DMS 273 treated with DMSO at 0.1 percent for 48 hours (cell line): ENCODE measurements at regions not wholly inside any gene's neighbourhood (a gene's known extent, or its start where the extent isn't known, plus 50 kb on each side); places are given as distances from the start of the nearest gene placed in this dataset.
"Not testable (repeated sequence)": the region's sequence is repeated elsewhere in the genome, so short reads cannot be mapped to it uniquely, and the experiment has no call there.

Experiments used
- DNase-seq: peaks from one replicate; lab custom pipeline; 2025; lab: John Stamatoyannopoulos, UW

DNA sequence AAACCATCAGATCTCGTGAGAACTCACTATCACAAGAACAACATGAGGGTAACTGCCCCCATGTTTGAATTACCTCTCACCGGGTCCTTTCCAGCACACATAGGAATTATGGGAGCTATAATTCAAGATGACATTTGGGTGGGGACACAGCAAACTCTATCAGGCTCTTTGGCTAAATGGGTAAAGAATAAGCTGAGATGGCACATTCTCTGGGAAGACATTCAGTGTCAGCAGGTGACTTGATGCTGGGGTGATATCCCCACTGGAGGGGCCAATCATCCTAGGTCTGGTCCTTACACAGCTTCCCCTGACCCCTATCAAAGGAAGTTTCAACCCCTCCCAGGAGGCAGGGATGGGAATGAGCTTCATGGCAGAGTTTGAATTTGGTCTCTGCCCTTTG is 664.0 kb upstream of the EEF2KMT start:
- DNase-seq, result no peak

DNA sequence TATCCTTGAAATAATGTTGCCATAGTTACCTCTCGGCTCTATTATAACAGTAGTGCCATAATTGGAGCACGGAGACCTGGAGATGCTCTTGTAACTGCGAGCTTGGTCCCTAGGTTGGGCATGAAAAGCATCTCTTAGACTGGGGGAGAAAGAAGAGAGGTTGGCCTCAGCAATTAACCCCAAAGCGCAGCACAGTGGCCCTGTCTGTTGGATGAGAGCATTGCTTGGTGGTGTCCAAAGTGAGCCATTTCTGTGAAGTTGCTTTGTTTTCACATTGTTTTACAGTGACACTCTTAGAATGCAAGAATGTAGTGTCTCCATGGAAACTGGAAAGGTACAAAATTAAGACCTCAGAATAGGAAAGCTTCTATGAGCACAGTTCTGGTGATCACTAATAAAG is 660.7 kb upstream of the EEF2KMT start:
- no peak for DNase-seq

DNA sequence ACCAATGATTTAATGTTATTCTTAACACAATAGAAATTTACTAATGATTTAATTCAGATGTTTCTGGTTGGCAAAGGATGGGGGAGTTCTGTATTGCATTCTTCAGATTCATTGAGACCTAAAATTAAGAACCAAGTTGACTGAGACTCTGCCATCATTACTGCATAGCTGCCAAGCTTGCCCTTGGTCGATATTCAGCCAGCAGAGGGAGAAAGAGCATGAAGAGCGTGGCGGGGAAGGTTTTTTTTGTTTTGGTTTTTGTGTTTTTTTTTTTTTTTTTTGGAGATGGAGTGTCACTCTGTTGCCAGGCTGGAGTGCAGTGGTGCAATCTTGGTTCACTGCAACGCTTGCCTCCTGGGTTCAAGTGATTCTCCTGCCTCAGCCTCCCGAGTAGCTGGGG is 659.4 kb upstream of the EEF2KMT start:
- no peak for DNase-seq

DNA sequence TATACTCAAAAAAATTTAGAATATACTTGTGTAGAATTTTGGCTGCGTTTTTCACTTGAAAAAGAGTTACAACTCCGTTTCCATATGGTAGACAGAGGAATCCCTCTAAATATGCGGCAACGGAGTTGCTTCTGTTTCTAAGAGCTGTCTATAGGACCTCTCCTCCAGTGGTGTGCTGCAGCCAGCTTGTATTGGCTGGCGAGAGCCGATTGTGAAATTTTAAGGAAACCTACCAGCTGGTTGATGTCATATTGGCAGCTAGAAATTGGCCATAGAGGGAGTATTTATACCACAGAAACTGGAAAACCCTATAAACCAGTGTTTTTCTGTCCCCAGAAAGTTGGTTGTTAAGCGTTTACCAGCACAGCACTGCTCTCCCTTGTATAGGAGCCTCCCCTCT is 655.8 kb upstream of the EEF2KMT start:
- DNase-seq, result no peak

DNA sequence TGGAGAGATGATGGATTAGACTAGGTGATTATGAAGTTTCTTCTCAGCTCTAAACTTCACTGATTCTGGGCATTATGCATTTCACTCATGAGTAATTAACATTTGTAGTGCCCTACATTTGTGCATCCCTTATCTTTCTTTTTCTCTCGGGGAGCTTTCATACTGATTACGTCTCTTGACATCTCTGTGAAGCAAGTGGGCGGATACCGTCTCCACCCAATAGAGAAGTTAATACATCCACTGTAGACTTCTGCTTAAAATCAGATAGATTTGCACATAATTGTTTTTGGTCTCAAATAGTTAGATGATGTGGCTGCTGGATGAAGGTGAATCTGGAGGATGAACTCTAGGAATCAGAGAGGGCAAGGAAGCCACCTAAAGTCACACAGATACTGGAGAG is 653.6 kb upstream of the EEF2KMT start:
- no peak for DNase-seq

DNA sequence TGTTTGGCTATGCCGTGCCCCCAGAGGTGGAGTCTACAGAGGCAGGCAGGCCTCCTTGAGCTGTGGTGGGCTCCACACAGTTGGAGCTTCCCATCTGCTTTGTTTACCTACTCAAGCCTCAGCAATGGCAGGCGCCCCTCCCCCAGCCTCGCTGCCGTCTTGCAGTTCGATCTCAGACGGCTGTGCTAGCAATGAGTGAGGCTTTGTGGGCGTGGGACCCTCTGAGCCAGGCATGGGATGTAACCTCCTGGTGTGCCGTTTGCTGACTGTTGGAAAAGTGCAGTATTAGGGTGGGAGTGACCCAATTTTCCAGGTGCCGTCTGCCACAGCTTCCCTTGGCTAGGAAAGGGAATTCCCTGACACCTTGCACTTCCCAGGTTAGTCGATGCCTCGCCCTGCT is 652.8 kb upstream of the EEF2KMT start:
- DNase-seq, result not testable (repeated sequence)

DNA sequence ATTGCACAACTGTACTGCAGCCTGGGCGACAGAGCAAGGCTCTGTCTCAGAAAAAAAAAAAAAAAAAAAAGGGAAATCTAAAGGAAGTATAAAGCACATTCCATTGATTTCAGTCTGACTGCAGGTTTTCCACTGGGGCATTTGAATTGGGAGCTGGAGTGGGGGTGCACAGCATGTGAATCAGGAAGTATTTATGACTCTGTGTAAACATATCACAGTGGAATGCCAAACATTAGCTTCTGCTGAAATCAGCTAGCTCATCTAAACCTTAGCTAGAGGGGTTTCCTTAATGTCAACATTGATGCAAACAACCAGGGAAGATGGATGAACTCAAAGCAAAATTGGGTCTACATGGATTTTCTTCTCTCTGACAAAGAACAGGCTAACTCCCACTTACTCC is 641.0 kb upstream of the EEF2KMT start:
- no peak for DNase-seq

DNA sequence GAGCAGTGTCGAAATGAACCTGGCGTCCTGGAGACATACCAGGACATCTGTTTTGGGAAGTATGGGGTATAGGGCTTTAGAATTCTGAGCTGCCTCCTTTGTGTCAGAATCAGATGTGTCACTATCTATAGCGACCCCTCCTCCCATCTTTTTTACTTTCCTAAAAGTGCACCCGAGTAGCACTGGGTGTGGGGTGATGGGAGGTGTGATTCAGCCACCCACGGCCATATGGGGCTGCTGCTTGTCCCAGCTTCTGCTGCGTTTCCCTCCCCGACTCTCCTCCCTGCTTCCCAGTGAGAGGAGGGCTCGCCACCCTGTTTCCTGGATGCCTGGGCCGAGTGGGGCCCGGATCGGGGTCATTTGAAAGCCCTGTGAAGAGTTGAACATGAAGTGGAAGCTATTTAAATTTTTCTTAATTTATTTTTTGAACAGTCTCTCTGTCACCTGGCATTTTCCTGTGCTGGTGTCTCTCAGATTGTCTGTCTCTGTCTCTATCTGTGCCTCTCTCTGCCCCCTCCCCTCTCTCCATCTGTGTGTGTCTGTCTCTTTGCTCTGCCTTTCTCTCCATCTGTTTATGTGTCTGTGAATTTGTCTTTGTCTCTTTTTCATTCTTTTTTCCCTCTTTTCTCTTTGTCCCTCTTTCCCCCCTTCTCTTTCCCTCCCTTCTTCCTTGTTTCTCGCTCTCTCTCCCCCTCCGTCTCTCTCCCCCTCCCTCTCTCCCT is 638.8 kb upstream of the EEF2KMT start:
- DNase-seq, result no peak

DNA sequence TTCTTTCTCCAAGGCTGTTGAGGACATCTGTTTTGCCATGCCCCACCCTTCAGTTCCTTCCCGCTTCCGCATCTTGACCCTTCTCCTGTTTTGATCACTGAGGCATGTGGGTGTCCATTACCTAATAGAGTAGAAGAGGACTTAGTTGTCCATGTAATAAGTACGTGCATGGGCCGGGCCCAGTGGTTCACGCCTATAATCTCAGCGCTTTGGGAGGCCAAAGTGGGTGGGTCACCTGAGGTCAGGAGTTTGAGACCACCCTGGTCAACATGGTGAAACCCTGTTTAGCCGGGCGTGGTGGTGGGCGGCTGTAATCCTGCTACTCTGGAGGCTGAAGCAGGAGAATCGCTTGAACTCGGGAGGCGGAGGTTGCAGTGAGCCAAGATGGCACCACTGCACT is 637.8 kb upstream of the EEF2KMT start:
- DNase-seq, result no peak

DNA sequence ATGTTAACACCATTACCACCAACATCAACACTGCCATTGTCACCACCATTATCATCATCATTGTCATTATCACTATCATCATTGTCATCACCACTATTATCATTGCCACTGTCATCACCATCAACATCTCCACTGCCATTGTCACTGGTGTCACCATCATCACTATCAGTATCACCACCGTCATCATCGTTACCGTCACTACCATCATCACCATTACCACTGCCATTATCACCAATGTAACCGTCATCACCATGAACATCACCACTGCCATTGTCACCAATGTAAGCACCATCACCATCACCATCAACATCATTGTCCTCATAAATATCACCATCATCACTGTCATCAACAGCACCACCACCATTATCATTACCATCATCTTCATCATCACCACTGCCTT is 633.2 kb upstream of the EEF2KMT start:
- DNase-seq, result no peak

DNA sequence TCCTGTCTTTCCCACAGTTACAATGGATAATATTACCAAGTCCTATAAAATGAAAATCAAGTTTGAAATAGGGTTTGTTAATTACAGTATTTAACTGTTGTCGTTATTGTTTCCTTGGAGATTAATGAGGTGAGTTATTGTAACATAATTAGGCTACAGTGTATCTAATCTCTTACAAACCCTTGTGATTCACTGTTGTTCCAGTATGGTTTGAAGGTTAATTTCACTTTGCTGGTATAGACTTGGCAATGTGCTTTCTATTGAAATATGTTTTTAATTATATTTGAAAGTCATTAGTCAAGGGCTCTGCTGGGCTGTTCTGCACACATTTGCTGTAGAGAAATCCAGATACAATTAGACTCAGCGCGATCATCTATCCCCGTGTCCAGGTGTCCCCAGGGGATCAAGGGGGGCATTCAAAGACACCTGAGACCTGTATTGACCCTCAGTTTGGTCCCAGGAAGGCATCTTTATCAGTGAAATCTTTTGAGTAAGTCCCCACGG is 624.6 kb upstream of the EEF2KMT start:
- no peak for DNase-seq

DNA sequence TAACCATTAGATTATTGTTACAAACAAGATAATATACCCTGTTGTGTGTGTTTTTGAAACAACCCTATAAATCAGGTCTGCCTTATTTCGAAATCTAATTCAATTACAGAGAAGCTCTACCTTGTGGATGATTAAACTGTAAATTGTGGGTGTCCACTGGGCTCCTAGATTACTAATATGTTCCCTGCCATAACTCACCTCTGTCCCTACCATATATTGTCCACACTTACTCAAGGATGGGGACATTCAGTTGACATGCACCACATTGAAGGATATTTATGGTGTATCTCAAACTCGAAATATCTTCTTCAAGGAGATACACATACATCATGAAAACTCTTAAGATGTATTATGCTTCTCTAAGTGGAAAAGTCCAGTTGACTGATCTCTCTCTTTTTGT is 617.6 kb upstream of the EEF2KMT start:
- no peak for DNase-seq

DNA sequence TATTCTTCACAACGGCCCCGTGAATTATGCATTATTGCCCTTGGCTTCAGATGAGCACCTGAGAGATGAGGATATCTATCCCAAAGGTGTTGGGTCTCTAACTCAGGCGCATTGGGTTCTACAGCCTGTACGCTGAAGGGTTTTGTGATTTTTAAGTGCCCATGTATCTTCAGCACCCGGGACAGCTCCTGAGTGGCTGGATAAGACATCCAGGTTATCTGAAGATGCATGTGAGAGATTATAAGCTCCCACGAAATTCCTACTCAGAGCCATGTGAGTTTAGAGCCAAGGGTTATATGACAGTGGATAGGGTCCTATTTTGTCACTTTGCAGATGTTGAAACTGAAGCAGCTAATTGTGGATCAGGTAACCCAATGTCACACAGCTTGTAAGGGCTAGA is 612.3 kb upstream of the EEF2KMT start:
- DNase-seq, result no peak

DNA sequence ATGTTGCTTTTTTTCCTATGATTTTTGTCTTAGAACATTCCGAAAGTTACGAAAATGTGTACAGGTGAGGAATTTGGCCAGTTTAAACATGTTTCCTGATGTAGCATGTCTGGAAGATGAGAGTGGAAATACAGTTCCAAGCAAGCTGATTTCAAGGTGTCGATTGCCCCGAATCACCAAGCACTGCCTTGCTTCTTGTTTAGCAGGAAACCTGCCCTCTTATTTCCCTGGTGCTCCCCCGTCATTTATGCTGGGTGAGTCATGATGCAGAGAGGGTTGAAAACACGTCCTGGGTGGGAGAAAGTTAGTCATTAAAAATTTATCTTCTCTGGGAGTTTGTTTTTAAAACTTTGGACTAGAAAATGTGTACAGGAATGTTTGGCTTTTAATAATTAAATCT is 608.6 kb upstream of the EEF2KMT start:
- no peak for DNase-seq

DNA sequence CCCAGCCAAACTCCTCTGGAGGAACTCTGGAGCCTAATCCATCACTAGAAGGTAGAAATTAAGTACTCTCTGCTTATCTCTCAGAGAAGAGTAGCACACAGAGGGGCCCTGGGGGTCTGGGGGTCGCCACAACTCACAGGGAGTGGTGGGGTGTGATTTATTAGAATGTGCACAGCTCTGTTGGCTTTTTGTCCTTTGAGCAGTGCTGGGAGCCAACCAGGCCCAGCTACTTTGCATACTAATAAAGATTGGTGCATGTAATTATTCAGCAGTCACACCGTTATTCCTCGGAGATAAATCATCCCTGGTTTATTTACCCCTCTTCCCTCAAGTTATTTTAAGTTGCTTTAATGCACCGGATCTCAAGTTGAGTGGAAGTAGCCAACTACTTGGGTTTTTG is 606.7 kb upstream of the EEF2KMT start:
- DNase-seq, result no peak

DNA sequence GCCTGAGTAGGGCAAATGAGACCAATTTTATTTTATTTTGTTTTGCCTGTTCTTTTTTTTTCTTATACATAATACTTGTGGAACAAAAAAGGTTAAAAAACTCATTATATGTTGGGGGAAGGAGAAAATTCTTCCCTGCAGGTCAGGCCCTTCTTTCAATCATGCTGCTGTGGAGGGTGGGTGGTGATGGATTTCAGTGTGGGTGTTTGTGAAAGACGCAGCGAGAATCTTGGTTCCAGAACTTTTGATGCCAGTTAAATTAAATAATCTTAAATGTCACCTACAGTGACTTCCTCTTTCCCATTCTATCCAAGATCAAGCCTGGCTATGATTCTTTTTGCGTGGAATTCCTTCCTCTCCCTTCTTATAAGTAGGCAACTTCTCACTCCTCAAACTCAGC is 595.8 kb upstream of the EEF2KMT start:
- no peak for DNase-seq

DNA sequence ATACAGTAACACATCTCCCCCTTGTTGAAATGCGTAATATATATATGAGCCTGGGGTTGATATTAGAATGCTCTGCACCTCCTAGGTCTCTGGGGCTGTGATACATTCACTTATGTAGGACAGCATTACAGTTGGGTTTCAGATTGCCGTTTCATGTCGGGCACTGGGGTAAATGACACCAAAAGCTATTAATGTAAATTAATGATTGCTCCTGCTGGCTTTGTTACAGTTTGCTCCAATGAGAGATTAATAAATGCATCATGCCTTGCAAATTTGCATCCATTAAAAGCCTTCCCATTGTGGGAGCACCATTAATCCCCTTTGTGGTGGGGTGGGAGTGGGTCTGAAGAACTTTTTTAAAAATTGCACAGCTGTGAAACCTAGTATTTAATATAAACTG is 584.4 kb upstream of the EEF2KMT start:
- no peak for DNase-seq

DNA sequence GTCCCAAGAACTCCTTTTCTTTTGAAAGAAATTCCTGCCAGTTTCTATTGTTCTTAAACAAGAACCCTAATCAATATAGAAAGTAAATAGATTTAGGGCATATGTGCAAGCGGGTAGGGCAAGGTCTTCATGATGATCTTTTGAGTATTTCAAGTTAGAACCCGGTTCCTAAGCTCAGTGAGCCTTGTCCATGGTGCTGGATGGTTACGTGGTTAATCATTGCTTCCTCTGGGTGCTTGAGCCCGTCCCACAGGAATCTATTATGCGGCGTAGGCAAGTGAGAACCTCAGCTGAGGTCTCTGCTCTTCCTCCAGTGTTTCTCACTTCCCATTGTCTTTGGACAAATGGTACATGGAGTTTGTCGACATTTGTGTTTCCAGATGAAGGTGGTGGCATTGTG is 580.8 kb upstream of the EEF2KMT start:
- no peak for DNase-seq

DNA sequence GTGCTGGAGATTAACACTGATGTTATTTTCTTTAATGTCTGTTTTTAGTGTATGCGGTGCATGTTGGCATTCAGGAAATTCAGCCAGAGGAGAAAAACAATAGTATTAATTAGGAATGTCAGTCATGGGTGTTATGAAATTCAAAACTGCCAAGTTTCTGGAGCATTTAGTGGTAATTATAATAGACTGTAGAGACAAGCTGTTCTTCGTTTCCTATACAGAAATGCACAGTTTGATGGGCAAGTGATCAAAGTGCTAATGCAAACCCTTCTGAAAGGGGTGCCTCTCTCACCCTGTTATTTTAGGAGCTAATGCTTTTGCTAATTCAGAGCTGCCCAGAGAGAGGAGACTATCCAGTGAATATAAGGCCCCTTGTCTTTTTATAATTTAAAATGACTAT is 573.8 kb upstream of the EEF2KMT start:
- DNase-seq, result no peak

DNA sequence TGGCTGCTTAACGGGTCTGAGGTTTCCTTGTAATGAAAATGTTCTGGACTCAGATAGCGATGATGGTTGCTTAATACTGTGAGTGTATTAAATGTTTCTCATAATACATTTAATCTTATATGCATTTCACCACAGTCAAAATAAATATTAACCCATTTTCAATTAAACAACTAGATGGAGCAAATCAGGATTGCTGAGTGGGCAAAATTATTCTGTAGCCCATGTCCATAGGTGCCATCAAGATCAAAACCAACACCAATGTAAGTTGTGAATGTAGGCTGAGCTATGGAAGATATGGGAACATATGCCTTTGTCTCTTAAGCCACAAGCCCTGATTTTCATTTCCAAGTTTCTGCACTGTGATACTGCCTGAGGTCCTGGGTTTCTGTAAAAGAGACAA is 572.6 kb upstream of the EEF2KMT start:
- no peak for DNase-seq

DNA sequence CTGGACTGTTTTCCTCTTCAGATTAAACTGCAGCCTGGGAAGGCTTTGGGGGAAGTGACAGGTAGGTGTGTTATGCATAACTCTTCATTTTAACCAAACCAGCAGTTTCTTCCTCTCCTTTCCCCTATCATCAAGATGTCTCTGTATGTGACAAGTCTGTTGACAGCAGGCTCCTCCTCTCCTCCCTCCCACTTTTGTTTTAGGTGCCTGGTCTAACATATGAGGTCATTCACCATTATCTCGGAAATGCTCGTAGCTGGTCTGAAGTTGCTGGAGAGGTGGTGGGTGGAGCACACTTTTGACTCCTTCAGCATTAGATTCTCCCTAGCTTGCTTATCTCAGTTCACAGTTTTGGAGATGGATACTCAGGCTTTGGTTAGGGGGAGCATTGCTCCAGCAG is 571.0 kb upstream of the EEF2KMT start:
- DNase-seq, result no peak

DNA sequence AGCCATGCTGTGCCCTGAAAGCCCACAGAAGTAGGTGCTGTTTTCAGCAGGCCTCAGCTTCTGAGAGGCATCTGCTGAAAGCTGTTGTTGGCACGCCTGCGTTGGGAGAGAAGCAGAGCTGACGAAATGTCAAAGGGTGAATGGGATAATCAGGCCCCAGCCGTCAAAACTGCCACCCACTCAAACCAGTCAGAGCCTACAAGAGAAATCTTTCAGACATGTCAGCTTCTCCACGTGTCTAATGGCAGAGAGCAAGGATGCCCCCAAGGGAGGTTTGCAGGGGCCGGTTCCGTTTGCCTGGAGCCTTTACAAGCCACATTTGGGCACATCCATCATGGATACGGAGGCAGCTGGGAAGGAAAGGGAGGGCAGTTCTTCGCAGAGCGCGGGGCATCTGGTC is 568.2 kb upstream of the EEF2KMT start:
- no peak for DNase-seq

DNA sequence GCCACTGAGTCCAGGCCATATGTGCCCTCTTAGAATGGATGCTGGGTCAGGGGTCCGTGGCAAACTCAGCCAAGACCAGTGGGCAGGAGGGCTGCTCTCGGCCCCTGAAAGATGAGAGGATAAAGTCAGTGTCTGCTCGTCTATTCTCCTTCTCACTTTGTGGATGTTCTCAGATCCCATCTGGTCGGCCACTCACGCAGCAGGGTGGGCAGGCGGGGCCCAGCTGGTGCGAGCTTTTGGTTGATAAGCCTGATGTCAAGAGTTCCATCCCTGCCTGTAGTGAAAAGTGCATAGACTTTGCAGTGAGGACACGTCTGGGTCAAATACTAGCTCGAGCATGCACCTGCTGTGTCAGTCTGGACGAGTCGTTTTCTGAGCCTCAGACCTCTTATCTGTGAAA is 556.2 kb upstream of the EEF2KMT start:
- no peak for DNase-seq

DNA sequence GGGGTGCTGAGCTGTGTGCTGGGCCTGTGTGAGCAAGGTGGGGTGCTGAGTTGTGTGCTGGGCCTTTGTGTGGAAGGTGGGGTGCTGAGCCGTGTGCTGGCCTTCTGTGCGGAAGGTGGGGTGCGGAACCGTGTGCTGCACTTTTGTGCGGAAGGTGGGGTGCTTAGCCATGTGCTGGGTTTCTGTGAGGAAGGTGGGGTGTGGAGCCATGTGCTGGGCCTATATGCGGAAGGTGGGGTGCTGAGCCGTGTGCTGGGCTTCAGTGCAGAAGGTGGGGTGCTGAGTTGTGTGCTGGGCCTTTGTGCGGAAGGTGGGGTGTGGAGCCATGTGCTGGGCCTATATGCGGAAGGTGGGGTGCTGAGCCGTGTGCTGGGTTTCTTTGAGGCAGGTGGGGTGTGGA is 555.4 kb upstream of the EEF2KMT start:
- DNase-seq, result no peak
